T-cell (primary cell): ENCODE measurements at regions not wholly inside any gene's neighbourhood (a gene's known extent, or its start where the extent isn't known, plus 50 kb on each side); places are given as distances from the start of the nearest gene placed in this dataset.

Experiments used
- ATAC-seq, 4 experiments: fragments of 200-7000 bp in 3 of 4; fragments of 150-1000 bp in 1 of 4; cut with Tn5 transposase; replicated peaks in 1 of 4; 1 replicate in 3 of 4; 2 replicates in 1 of 4; pipeline ENCODE4 v1.10.0; 2021; ENCODE audit warnings: moderate library complexity in 3 of 4, mild to moderate bottlenecking in 2 of 4, moderate number of reproducible peaks in 1 of 4
- CTCF ChIA-PET, 2 donors: fragments of 300-600 bp; sonication (Branson Sonifier 250); formaldehyde crosslinking; loops; one replicate each; lab custom pipeline; 2022; ENCODE audit warnings: antibody characterized with exemption in 2 of 2; lab: Charles Lee
- POLR2A ChIA-PET, 2 donors: fragments of 300-600 bp; sonication (Branson Sonifier 250); formaldehyde crosslinking; loops; one replicate each; lab custom pipeline; 2022; ENCODE audit warnings: antibody characterized with exemption in 2 of 2; lab: Charles Lee
- DNase-seq, 35 experiments: peaks; one replicate each; pipeline versions ENCODE4 v3.0.0 to v3.0.0-alpha.2; 2013 to 2023
- H3K27ac ChIP-seq: one replicate; pipeline ENCODE4 v1.5.1; 2013; ENCODE audit warnings: low read length
- H3K27me3 ChIP-seq, 2 experiments: replicated peaks in 1 of 2; 1 replicate in 1 of 2; 2 replicates in 1 of 2; pipeline versions ENCODE4 v1.6.1 to v1.7.0; 2013; ENCODE audit warnings: low read length in 1 of 2, mixed read lengths in 1 of 2; ENCODE audit not compliant: control insufficient read depth in 2 of 2, insufficient read depth in 2 of 2; ENCODE audit errors: extremely low read depth in 1 of 2
- H3K36me3 ChIP-seq, 2 donors: 1 replicate in 1 of 2; 2 replicates in 1 of 2; pipeline versions ENCODE4 v1.6.1 to v1.7.0; 2013; ENCODE audit warnings: low read length in 1 of 2; ENCODE audit not compliant: control insufficient read depth in 2 of 2, insufficient read depth in 1 of 2; ENCODE audit errors: extremely low read depth in 1 of 2
- H3K4me1 ChIP-seq, 2 experiments: 1 replicate in 1 of 2; 2 replicates in 1 of 2; pipeline versions ENCODE4 v1.6.1 to v1.7.0; 2013; ENCODE audit warnings: low read length in 2 of 2, mixed read lengths in 1 of 2; ENCODE audit not compliant: insufficient read depth in 2 of 2, control insufficient read depth in 1 of 2; ENCODE audit errors: extremely low read depth in 1 of 2
- H3K4me3 ChIP-seq, 2 donors: 1 replicate in 1 of 2; 2 replicates in 1 of 2; pipeline versions ENCODE4 v1.5.1 to v1.7.0; 2013; ENCODE audit warnings: mild to moderate bottlenecking in 2 of 2, low read length in 1 of 2, moderate library complexity in 1 of 2; ENCODE audit not compliant: control insufficient read depth in 1 of 2; ENCODE audit errors: extremely low read depth in 1 of 2
- H3K9me3 ChIP-seq: 2 replicates; pipeline ENCODE4 v1.7.0; 2013
- H3K27ac Mint-ChIP-seq, 2 donors: one replicate each; pipeline ENCODE4 v1.8.0; 2020 to 2021; ENCODE audit warnings: mild to moderate bottlenecking in 2 of 2, mixed read lengths in 2 of 2
- H3K27me3 Mint-ChIP-seq, 2 donors: one replicate each; pipeline ENCODE4 v1.8.0; 2021 to 2022; ENCODE audit warnings: mixed read lengths in 2 of 2
- H3K36me3 Mint-ChIP-seq: one replicate; pipeline ENCODE4 v1.8.0; 2021; ENCODE audit warnings: mixed read lengths
- H3K4me1 Mint-ChIP-seq, 3 donors: one replicate each; pipeline ENCODE4 v1.8.0; 2020 to 2022; ENCODE audit warnings: mixed read lengths in 3 of 3, mild to moderate bottlenecking in 1 of 3
- H3K4me3 Mint-ChIP-seq, 3 donors: one replicate each; pipeline ENCODE4 v1.8.0; 2020 to 2022; ENCODE audit warnings: mild to moderate bottlenecking in 3 of 3, mixed read lengths in 3 of 3, moderate library complexity in 3 of 3
- H3K9me3 Mint-ChIP-seq, 3 donors: one replicate each; pipeline ENCODE4 v1.8.0; 2020 to 2022; ENCODE audit warnings: mixed read lengths in 3 of 3
- WGBS: methylation state at CpG from one replicate; pipeline ENCODE4 v1.1.5; 2013; ENCODE audit warnings: missing lambda C conversion rate; ENCODE audit not compliant: insufficient coverage; 5-methylcytosine and 5-hydroxymethylcytosine counted together

DNA sequence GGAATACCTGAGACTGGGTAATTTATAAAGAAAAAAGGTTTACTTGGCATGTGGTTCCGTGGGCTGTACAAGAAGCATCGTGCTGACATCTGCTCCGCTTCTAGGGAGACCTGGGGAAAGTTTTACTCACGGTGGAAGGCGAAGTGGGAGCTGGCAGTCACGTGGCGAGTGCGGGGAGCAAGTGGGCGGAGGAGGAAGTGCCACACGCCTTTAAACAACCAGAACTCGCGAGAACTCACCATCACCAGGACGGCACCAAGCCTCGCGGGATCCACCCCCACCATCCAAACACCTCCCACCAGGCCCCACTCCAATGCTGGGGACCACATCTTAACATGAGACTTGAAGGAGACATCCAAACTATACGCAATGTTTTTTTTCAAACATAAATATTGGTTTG is 406.2 kb upstream of the IRX4 start:
- no peak for ATAC-seq
- POLR2A ChIA-PET = no interaction called here
- H3K36me3 Mint-ChIP-seq = no peaks in the 10 kb centered on the region

DNA sequence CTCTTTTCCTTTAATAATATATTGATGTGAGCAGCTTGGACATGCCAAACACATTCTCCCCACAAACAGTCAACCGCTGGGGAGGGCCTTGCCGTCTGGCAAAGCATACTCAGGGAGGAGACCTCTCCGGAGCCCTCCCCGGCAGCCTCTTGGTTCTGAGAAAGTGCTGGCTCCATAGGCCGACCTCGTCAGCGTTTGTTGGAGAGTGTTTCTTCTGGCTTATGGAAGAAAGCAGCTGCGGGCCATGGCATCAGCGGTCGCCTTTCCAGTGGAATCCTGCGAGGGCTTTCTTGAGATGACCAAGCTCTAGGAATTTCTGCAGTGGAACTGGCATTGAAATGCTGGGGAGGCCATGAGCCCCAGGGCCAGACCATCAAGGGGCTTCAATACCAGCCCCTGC is 405.7 kb upstream of the IRX4 start:
- H3K27me3 Mint-ChIP-seq = peaks cover 0 to 4% of the 10 kb centered on the region in 2 donors
- no peak overlapping the region for H3K4me3 ChIP-seq
- no peaks in the 10 kb centered on the region for H3K36me3 Mint-ChIP-seq
- no peak overlapping the region for H3K27ac Mint-ChIP-seq
- no peaks in the 10 kb centered on the region for H3K4me1 Mint-ChIP-seq
- DNase-seq (no peak), ATAC-seq (no peak)
- CTCF ChIA-PET = no interaction called here
- POLR2A ChIA-PET = no interaction called here
- peaks cover 0 to 8% of the 10 kb centered on the region in 2 experiments for H3K27me3 ChIP-seq
- H3K27ac ChIP-seq = no peak overlapping the region
- 93% methylated on average over 9 of the region's 11 CpGs for WGBS
- H3K9me3 ChIP-seq = no peaks in the 10 kb centered on the region
- no peaks in the 10 kb centered on the region for H3K36me3 ChIP-seq
- H3K9me3 Mint-ChIP-seq = peaks cover 0 to 3% (median 0%) of the 10 kb centered on the region in 3 donors
- no peak overlapping the region for H3K4me3 Mint-ChIP-seq
- H3K4me1 ChIP-seq = no peaks in the 10 kb centered on the region

More for the DNA sequence above, 406.2 kb upstream of the IRX4 start:
- no peak overlapping the region for H3K27ac Mint-ChIP-seq
- H3K36me3 ChIP-seq = no peaks in the 10 kb centered on the region
- H3K9me3 Mint-ChIP-seq = peaks cover 0 to 3% (median 0%) of the 10 kb centered on the region in 3 donors
- no peak overlapping the region for H3K4me3 ChIP-seq
- peaks cover 0 to 4% of the 10 kb centered on the region in 2 donors for H3K27me3 Mint-ChIP-seq
- CTCF ChIA-PET = no interaction called here
- H3K4me1 Mint-ChIP-seq = no peaks in the 10 kb centered on the region
- peaks cover 0 to 8% of the 10 kb centered on the region in 2 experiments for H3K27me3 ChIP-seq
- 81% methylated on average over 16 of the region's 16 CpGs for WGBS
- no peak overlapping the region for H3K27ac ChIP-seq
- H3K4me1 ChIP-seq = no peaks in the 10 kb centered on the region
- H3K4me3 Mint-ChIP-seq = no peak overlapping the region
- H3K9me3 ChIP-seq = no peaks in the 10 kb centered on the region
- no peak for DNase-seq

GRCh38 chr5:2286250-2286649 is 403.5 kb upstream of the IRX4 start:
- WGBS = 56% methylated on average over 4 of the region's 7 CpGs
- CTCF ChIA-PET = no interaction called here
- no peak for DNase-seq
- Histone ChIP-seq H3K36me3 (no peaks in the 10 kb centered on the region), H3K4me3 (no peak overlapping the region), H3K27me3 (peaks cover 0 to 3% of the 10 kb centered on the region in 2 experiments), H3K27ac (no peak overlapping the region), H3K9me3 (no peaks in the 10 kb centered on the region), H3K4me1 (no peaks in the 10 kb centered on the region)
- H3K4me1 Mint-ChIP-seq = no peaks in the 10 kb centered on the region
- peaks cover 0 to 3% of the 10 kb centered on the region in 2 donors for H3K27me3 Mint-ChIP-seq
- no peak overlapping the region for H3K27ac Mint-ChIP-seq
- H3K36me3 Mint-ChIP-seq = no peaks in the 10 kb centered on the region
- no peak for ATAC-seq
- H3K4me3 Mint-ChIP-seq = no peak overlapping the region
- POLR2A ChIA-PET = no interaction called here
- no peaks in the 10 kb centered on the region for H3K9me3 Mint-ChIP-seq

GRCh38 chr5:2284678-2285077 is 402.0 kb upstream of the IRX4 start:
- WGBS = 0% methylated on average over 1 of the region's 8 CpGs
- no peak overlapping the region for H3K27ac Mint-ChIP-seq
- H3K27me3 Mint-ChIP-seq = peaks cover 0 to 3% of the 10 kb centered on the region in 2 donors
- no peaks in the 10 kb centered on the region for H3K4me1 Mint-ChIP-seq
- Histone ChIP-seq H3K36me3 (no peaks in the 10 kb centered on the region), H3K9me3 (no peaks in the 10 kb centered on the region), H3K27me3 (no peaks in the 10 kb centered on the region), H3K4me3 (no peak overlapping the region), H3K4me1 (no peaks in the 10 kb centered on the region), H3K27ac (no peak overlapping the region)
- ChIA-PET CTCF (no interaction called here), POLR2A (no interaction called here)
- H3K4me3 Mint-ChIP-seq = no peak overlapping the region
- ATAC-seq (no peak), DNase-seq (no peak)
- no peaks in the 10 kb centered on the region for H3K36me3 Mint-ChIP-seq
- H3K9me3 Mint-ChIP-seq = peaks cover 0 to 4% (median 0%) of the 10 kb centered on the region in 3 donors

DNA sequence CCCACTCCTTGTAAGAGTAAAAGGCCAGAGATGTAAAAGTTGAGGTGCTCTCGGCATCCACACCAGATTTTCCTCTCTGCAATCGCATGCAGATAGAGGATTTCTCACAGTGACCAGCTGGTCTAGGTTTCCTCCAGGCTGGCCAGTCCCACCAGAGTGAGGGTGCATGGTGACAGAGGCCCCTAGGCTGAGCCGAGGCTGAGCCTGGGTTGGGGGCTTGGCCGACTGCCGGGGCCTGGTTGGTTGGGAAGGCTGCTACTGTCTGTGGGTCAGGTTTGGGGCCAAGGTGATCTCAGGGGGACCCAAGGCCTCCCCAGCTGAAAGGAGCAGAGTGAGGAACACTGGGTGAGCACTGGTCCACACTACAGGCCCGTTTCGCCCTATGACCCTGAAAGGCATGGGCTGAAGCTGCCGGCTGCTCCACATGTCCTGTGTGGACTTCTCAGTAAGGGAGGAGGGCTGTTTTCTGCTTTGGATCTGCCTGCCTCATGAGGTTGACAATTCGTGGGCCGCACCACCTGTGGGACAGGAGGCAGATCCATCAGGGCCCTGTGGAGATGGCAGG is 400.8 kb upstream of the IRX4 start:
- Mint-ChIP-seq H3K4me1 (no peaks in the 10 kb centered on the region), H3K4me3 (no peak overlapping the region), H3K27ac (no peak overlapping the region), H3K36me3 (no peaks in the 10 kb centered on the region), H3K9me3 (peaks cover 0 to 4% (median 0%) of the 10 kb centered on the region in 3 donors), H3K27me3 (peaks cover 0 to 3% of the 10 kb centered on the region in 2 donors)
- ChIA-PET POLR2A (no interaction called here), CTCF (no interaction called here)
- ATAC-seq (no peak), DNase-seq (no peak)
- H3K36me3 ChIP-seq = no peaks in the 10 kb centered on the region
- no peaks in the 10 kb centered on the region for H3K4me1 ChIP-seq
- no peak overlapping the region for H3K4me3 ChIP-seq
- no peak overlapping the region for H3K27ac ChIP-seq
- H3K9me3 ChIP-seq = no peaks in the 10 kb centered on the region
- H3K27me3 ChIP-seq = peaks cover 0 to 3% of the 10 kb centered on the region in 2 experiments
- 81% methylated on average over 10 of the region's 10 CpGs for WGBS

DNA sequence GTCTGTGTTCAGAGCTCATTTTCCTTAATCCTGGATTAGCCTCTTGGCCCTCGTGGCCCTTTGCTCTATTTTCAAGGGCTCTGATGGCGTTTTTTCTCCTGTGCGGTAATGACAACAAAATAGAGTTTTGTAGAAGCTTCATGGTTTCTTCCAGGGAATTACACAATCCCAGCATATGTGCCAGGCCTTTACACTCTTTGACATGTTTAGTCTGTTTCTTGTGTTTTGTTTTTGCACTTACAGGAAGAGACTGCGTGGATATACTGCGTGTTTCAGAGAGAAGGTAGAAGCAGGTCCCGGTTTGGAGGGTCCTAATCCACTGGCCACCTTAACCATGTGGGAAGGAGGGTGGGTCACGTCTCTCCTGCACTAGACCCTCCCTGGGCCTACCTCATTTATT is 400.2 kb upstream of the IRX4 start:
- H3K27me3 ChIP-seq = peaks cover 0 to 6% of the 10 kb centered on the region in 2 experiments
- POLR2A ChIA-PET = no interaction called here
- H3K9me3 ChIP-seq = no peaks in the 10 kb centered on the region
- 67% methylated on average over 3 of the region's 7 CpGs for WGBS
- Mint-ChIP-seq H3K4me1 (no peaks in the 10 kb centered on the region), H3K27ac (no peak overlapping the region), H3K27me3 (peaks cover 0 to 7% of the 10 kb centered on the region in 2 donors), H3K4me3 (no peak overlapping the region), H3K9me3 (peaks cover 0 to 4% (median 0%) of the 10 kb centered on the region in 3 donors), H3K36me3 (no peaks in the 10 kb centered on the region)
- no peaks in the 10 kb centered on the region for H3K36me3 ChIP-seq
- DNase-seq (no peak), ATAC-seq (no peak)
- no peak overlapping the region for H3K27ac ChIP-seq
- H3K4me3 ChIP-seq = no peak overlapping the region
- H3K4me1 ChIP-seq = no peaks in the 10 kb centered on the region
- CTCF ChIA-PET = no interaction called here
